Prostate gland (tissue), 2 donors: ENCODE measurements at regions not wholly inside any gene's neighbourhood (a gene's known extent, or its start where the extent isn't known, plus 50 kb on each side); places are given as distances from the start of the nearest gene placed in this dataset.

Source experiments
- DNase-seq: peaks from one replicate; pipeline ENCODE4 v3.0.0-alpha.2; 2019; ENCODE audit warnings: low spot score
- H3K27ac ChIP-seq, 2 donors: fragments of 200-600 bp; sonication (generic); 2 replicates each; pipeline ENCODE4 v1.5.1; 2017 to 2019
- H3K27me3 ChIP-seq: fragments of 200-600 bp; sonication (generic); replicated peaks from 2 replicates; pipeline ENCODE4 v1.5.1; 2019; ENCODE audit not compliant: insufficient read depth
- H3K36me3 ChIP-seq, 2 donors: fragments of 200-600 bp; sonication (generic); 1 replicate in 1 of 2; 2 replicates in 1 of 2; pipeline versions ENCODE4 v1.5.1 to v1.8.1; 2017 to 2019
- H3K4me1 ChIP-seq: fragments of 200-600 bp; sonication (generic); replicated peaks from 2 replicates; pipeline ENCODE4 v1.5.1; 2019
- H3K4me3 ChIP-seq, 2 donors: fragments of 200-600 bp; sonication (generic); 2 replicates each; pipeline ENCODE4 v1.5.1; 2017 to 2019
- H3K9me3 ChIP-seq: fragments of 200-600 bp; sonication (generic); 2 replicates; pipeline ENCODE4 v1.5.1; 2017
- CTCF ChIP-seq, 4 experiments: fragments of 200-600 bp in 2 of 4; fragments of 450-650 bp in 2 of 4; sonication (generic) in 2 of 4; IDR thresholded peaks; 1 replicate in 3 of 4; 2 replicates in 1 of 4; pipeline ENCODE4 v1.5.1; 2016 to 2019; ENCODE audit warnings: antibody characterized with exemption in 4 of 4, mild to moderate bottlenecking in 2 of 4, moderate library complexity in 2 of 4
- POLR2A ChIP-seq: fragments of 450-650 bp; IDR thresholded peaks from one replicate; pipeline ENCODE4 v1.6.1; 2016; ENCODE audit warnings: antibody characterized with exemption, mild to moderate bottlenecking
- POLR2AphosphoS5 ChIP-seq: sonication (generic); formaldehyde crosslinking; IDR thresholded peaks from one replicate; pipeline ENCODE4 v1.6.1; 2017; ENCODE audit warnings: antibody characterized with exemption
- WGBS: methylation state at CpG from one replicate; pipeline ENCODE4 v1.1.5; 2018; 5-methylcytosine and 5-hydroxymethylcytosine counted together
- intact Hi-C: fragments of 100-400 bp; cut with DNase I; formaldehyde crosslinking; loops from one replicate; pipeline ENCODE4 v1.14.2; 2022

GRCh38 chr12:67116134-67116533, 153.0 kb upstream of the CAND1 start:
- no peak overlapping the region for H3K4me3 ChIP-seq
- WGBS: 92% methylated on average over 1 of the region's 1 CpG
- intact Hi-C loops: no loop called here
- no peaks in the 10 kb centered on the region for H3K27me3 ChIP-seq
- TF ChIP-seq CTCF (IDR thresholded peaks at IDR 0.05): no peak
- TF ChIP-seq POLR2AphosphoS5: no peak
- TF ChIP-seq POLR2A: no peak
- no peak overlapping the region for H3K27ac ChIP-seq
- H3K36me3 ChIP-seq: no peaks in the 10 kb centered on the region
- DNase-seq: no peak
- no peaks in the 10 kb centered on the region for H3K4me1 ChIP-seq
- no peaks in the 10 kb centered on the region for H3K9me3 ChIP-seq

GRCh38 chr12:67122584-67122983, 146.6 kb upstream of the CAND1 start:
- TF ChIP-seq POLR2A (no peak), CTCF (IDR thresholded peaks at IDR 0.05) (no peak), POLR2AphosphoS5 (no peak)

GRCh38 chr12:67137256-67137655, 131.9 kb upstream of the CAND1 start:
- H3K4me3 ChIP-seq: no peak overlapping the region
- 100% methylated on average over 1 of the region's 1 CpG for WGBS
- no peaks in the 10 kb centered on the region for H3K27me3 ChIP-seq
- no peaks in the 10 kb centered on the region for H3K36me3 ChIP-seq
- H3K27ac ChIP-seq: no peak overlapping the region
- TF ChIP-seq POLR2A (no peak), CTCF (IDR thresholded peaks at IDR 0.05) (no peak), POLR2AphosphoS5 (no peak)
- intact Hi-C loops: no loop called here
- H3K9me3 ChIP-seq: no peaks in the 10 kb centered on the region
- no peak for DNase-seq
- H3K4me1 ChIP-seq: no peaks in the 10 kb centered on the region

More at GRCh38 chr12:67122584-67122983, 146.6 kb upstream of the CAND1 start:
- Histone ChIP-seq H3K36me3 (no peaks in the 10 kb centered on the region), H3K4me1 (no peaks in the 10 kb centered on the region), H3K27me3 (no peaks in the 10 kb centered on the region), H3K9me3 (no peaks in the 10 kb centered on the region), H3K27ac (no peak overlapping the region), H3K4me3 (no peak overlapping the region)
- DNase-seq: no peak
- intact Hi-C loops: no loop called here

- no peak overlapping the region for H3K4me3 ChIP-seq
- H3K36me3 ChIP-seq: no peaks in the 10 kb centered on the region
- 65% methylated on average over 1 of the region's 1 CpG for WGBS
- no peaks in the 10 kb centered on the region for H3K27me3 ChIP-seq
- intact Hi-C loops: no loop called here
- TF ChIP-seq POLR2A: no peak
- TF ChIP-seq CTCF (IDR thresholded peaks at IDR 0.05): no peak
- TF ChIP-seq POLR2AphosphoS5: no peak
- DNase-seq: no peak
- H3K9me3 ChIP-seq: no peaks in the 10 kb centered on the region
- no peak overlapping the region for H3K27ac ChIP-seq
- H3K4me1 ChIP-seq: no peaks in the 10 kb centered on the region
Measured at GRCh38 chr12:67141296-67142018, 127.7 kb upstream of the CAND1 start.

- TF ChIP-seq POLR2AphosphoS5 (no peak), CTCF (IDR thresholded peaks at IDR 0.05) (no peak), POLR2A (no peak)
- DNase-seq: no peak
- 68% methylated on average over 4 of the region's 4 CpGs for WGBS
- Histone ChIP-seq H3K9me3 (no peaks in the 10 kb centered on the region), H3K36me3 (no peaks in the 10 kb centered on the region), H3K27me3 (no peaks in the 10 kb centered on the region), H3K4me3 (no peak overlapping the region), H3K4me1 (no peaks in the 10 kb centered on the region), H3K27ac (no peak overlapping the region)
- intact Hi-C loops: no loop called here
Measured at GRCh38 chr12:67145692-67146091, 123.5 kb upstream of the CAND1 start.
